ENCODE measurements at regions not wholly inside any gene's neighbourhood (a gene's known extent, or its start where the extent isn't known, plus 50 kb on each side); places are given as distances from the start of the nearest gene placed in this dataset.

- Histone ChIP-seq H3K4me2 (ENCODE audit: unreplicated experiment) (no peak overlapping the region), H3K4me3 (no peak overlapping the region), H2AFZ (no peak overlapping the region), H4K20me1 (ENCODE audit: insufficient read depth) (no peaks in the 10 kb centered on the region), H3K36me3 (ENCODE audit: low read depth) (no peaks in the 10 kb centered on the region), H3F3A (ENCODE audit: insufficient read depth) (no peaks in the 10 kb centered on the region), H3K9me3 (ENCODE audit: low read depth) (no peaks in the 10 kb centered on the region), H3K9me2 (ENCODE audit: insufficient read depth) (no peaks in the 10 kb centered on the region), H3K27ac (no peak overlapping the region), H3K9ac (no peak overlapping the region), H3K27me3 (replicated peaks; ENCODE audit: insufficient read depth) (no peaks in the 10 kb centered on the region), H3K4me1 (ENCODE audit: insufficient read depth) (no peaks in the 10 kb centered on the region), H3K79me2 (ENCODE audit: insufficient read depth) (no peaks in the 10 kb centered on the region)
- no peak for DNase-seq
- 27 to 30% methylated on average over 8 of the region's 8 CpGs for WGBS, 2 experiments (ENCODE audit: low coverage in 1 of 2, low lambda C conversion rate in 2 of 2, missing lambda C conversion rate in 2 of 2)
- TF ChIP-seq EZH2phosphoT487 (IDR thresholded peaks at IDR 0.05; ENCODE audit: insufficient read depth, low read depth) (no peak), EZH2 (IDR thresholded peaks at IDR 0.05; ENCODE audit: insufficient read depth, poor library complexity, severe bottlenecking) (no peak)
- in situ Hi-C loops (cut with MboI): no loop called here
Observed at GRCh38 chr16:5590416-5590815, 492.8 kb upstream of the EEF2KMT start.

GRCh38 chr16:5589812-5590373, 492.3 kb upstream of the EEF2KMT start:
- no peaks in the 10 kb centered on the region for H3K9me2 ChIP-seq (ENCODE audit: insufficient read depth)
- H2AFZ ChIP-seq: no peak overlapping the region
- no peak overlapping the region for H3K4me2 ChIP-seq (ENCODE audit: unreplicated experiment)
- 25 to 28% methylated on average over 7 of the region's 7 CpGs for WGBS, 2 experiments (ENCODE audit: low coverage in 1 of 2, low lambda C conversion rate in 2 of 2, missing lambda C conversion rate in 2 of 2)
- H3K9me3 ChIP-seq (ENCODE audit: low read depth): no peaks in the 10 kb centered on the region
- in situ Hi-C loops (cut with MboI): no loop called here
- no peak overlapping the region for H3K9ac ChIP-seq
- H4K20me1 ChIP-seq (ENCODE audit: insufficient read depth): no peaks in the 10 kb centered on the region
- no peak overlapping the region for H3K4me3 ChIP-seq
- H3K79me2 ChIP-seq (ENCODE audit: insufficient read depth): no peaks in the 10 kb centered on the region
- H3K27ac ChIP-seq: no peak overlapping the region
- H3K36me3 ChIP-seq (ENCODE audit: low read depth): no peaks in the 10 kb centered on the region
- no peaks in the 10 kb centered on the region for H3K4me1 ChIP-seq (ENCODE audit: insufficient read depth)
- H3F3A ChIP-seq (ENCODE audit: insufficient read depth): no peaks in the 10 kb centered on the region
- TF ChIP-seq EZH2 (IDR thresholded peaks at IDR 0.05; ENCODE audit: insufficient read depth, poor library complexity, severe bottlenecking) (no peak), EZH2phosphoT487 (IDR thresholded peaks at IDR 0.05; ENCODE audit: insufficient read depth, low read depth) (no peak)
- no peak for DNase-seq
- no peaks in the 10 kb centered on the region for H3K27me3 ChIP-seq (replicated peaks; ENCODE audit: insufficient read depth)

- Histone ChIP-seq H3K4me2 (ENCODE audit: unreplicated experiment) (no peak overlapping the region), H4K20me1 (ENCODE audit: insufficient read depth) (no peaks in the 10 kb centered on the region), H3K9me3 (ENCODE audit: low read depth) (no peaks in the 10 kb centered on the region), H3K9me2 (ENCODE audit: insufficient read depth) (no peaks in the 10 kb centered on the region), H3K4me3 (no peak overlapping the region), H2AFZ (no peak overlapping the region), H3K36me3 (ENCODE audit: low read depth) (no peaks in the 10 kb centered on the region), H3F3A (ENCODE audit: insufficient read depth) (no peaks in the 10 kb centered on the region), H3K27me3 (replicated peaks; ENCODE audit: insufficient read depth) (no peaks in the 10 kb centered on the region), H3K4me1 (ENCODE audit: insufficient read depth) (no peaks in the 10 kb centered on the region), H3K9ac (no peak overlapping the region), H3K79me2 (ENCODE audit: insufficient read depth) (no peaks in the 10 kb centered on the region), H3K27ac (no peak overlapping the region)
- DNase-seq: no peak
- TF ChIP-seq EZH2 (IDR thresholded peaks at IDR 0.05; ENCODE audit: insufficient read depth, poor library complexity, severe bottlenecking) (no peak), EZH2phosphoT487 (IDR thresholded peaks at IDR 0.05; ENCODE audit: insufficient read depth, low read depth) (no peak)
- 38 to 40% methylated on average over 4 of the region's 4 CpGs for WGBS, 2 experiments (ENCODE audit: low coverage in 1 of 2, low lambda C conversion rate in 2 of 2, missing lambda C conversion rate in 2 of 2)
- in situ Hi-C loops (cut with MboI): no loop called here
Observed at GRCh38 chr16:5584109-5584508, 486.5 kb upstream of the EEF2KMT start.

DNA sequence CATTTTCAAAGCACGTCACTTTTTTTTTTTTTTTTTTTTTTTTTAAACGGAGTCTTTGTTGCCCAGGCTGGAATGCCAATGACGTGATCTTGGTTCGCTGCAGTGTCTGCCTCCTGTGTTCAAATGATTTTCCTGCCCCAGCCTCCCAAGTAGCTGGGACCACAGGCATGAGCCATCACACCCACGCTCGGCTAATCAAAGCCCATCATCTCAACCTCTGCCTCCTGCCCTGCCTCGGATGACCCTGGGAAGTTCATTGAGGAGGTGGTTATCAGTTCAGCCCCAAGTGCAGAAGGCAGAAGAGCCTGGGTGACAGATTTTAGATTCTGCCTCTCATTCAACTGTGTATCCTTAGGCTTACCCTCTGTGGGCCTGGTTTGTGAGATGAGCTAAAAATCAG, 484.9 kb upstream of the EEF2KMT start:
- no peak overlapping the region for H2AFZ ChIP-seq
- H3K36me3 ChIP-seq (ENCODE audit: low read depth): no peaks in the 10 kb centered on the region
- no peaks in the 10 kb centered on the region for H3F3A ChIP-seq (ENCODE audit: insufficient read depth)
- no peaks in the 10 kb centered on the region for H3K79me2 ChIP-seq (ENCODE audit: insufficient read depth)
- H3K4me3 ChIP-seq: no peak overlapping the region
- 20 to 24% methylated on average over 7 of the region's 7 CpGs for WGBS, 2 experiments (ENCODE audit: low coverage in 1 of 2, low lambda C conversion rate in 2 of 2, missing lambda C conversion rate in 2 of 2)
- no peak overlapping the region for H3K9ac ChIP-seq
- H3K4me2 ChIP-seq (ENCODE audit: unreplicated experiment): no peak overlapping the region
- no peaks in the 10 kb centered on the region for H3K9me3 ChIP-seq (ENCODE audit: low read depth)
- in situ Hi-C loops (cut with MboI): no loop called here
- no peaks in the 10 kb centered on the region for H3K9me2 ChIP-seq (ENCODE audit: insufficient read depth)
- no peak overlapping the region for H3K27ac ChIP-seq
- no peak for TF ChIP-seq EZH2phosphoT487 (IDR thresholded peaks at IDR 0.05; ENCODE audit: insufficient read depth, low read depth)
- TF ChIP-seq EZH2 (IDR thresholded peaks at IDR 0.05; ENCODE audit: insufficient read depth, poor library complexity, severe bottlenecking): no peak
- DNase-seq: no peak
- H3K4me1 ChIP-seq (ENCODE audit: insufficient read depth): no peaks in the 10 kb centered on the region
- H4K20me1 ChIP-seq (ENCODE audit: insufficient read depth): no peaks in the 10 kb centered on the region
- no peaks in the 10 kb centered on the region for H3K27me3 ChIP-seq (replicated peaks; ENCODE audit: insufficient read depth)

- in situ Hi-C loops (cut with MboI): no loop called here
- Histone ChIP-seq H4K20me1 (ENCODE audit: insufficient read depth) (no peaks in the 10 kb centered on the region), H3K4me3 (no peak overlapping the region), H3K9ac (no peak overlapping the region), H3K79me2 (ENCODE audit: insufficient read depth) (no peaks in the 10 kb centered on the region), H3K4me1 (ENCODE audit: insufficient read depth) (no peaks in the 10 kb centered on the region), H3K36me3 (ENCODE audit: low read depth) (no peaks in the 10 kb centered on the region), H3K9me3 (ENCODE audit: low read depth) (no peaks in the 10 kb centered on the region), H2AFZ (no peak overlapping the region), H3K9me2 (ENCODE audit: insufficient read depth) (no peaks in the 10 kb centered on the region), H3F3A (ENCODE audit: insufficient read depth) (no peaks in the 10 kb centered on the region), H3K27ac (no peak overlapping the region), H3K27me3 (replicated peaks; ENCODE audit: insufficient read depth) (no peaks in the 10 kb centered on the region), H3K4me2 (ENCODE audit: unreplicated experiment) (no peak overlapping the region)
- WGBS, 2 experiments (ENCODE audit: low coverage in 1 of 2, low lambda C conversion rate in 2 of 2, missing lambda C conversion rate in 2 of 2): 10% methylated on average over 7 of the region's 7 CpGs
- no peak for DNase-seq
- TF ChIP-seq EZH2 (IDR thresholded peaks at IDR 0.05; ENCODE audit: insufficient read depth, poor library complexity, severe bottlenecking) (no peak), EZH2phosphoT487 (IDR thresholded peaks at IDR 0.05; ENCODE audit: insufficient read depth, low read depth) (no peak)
Observed at GRCh38 chr16:5581908-5582307, 484.3 kb upstream of the EEF2KMT start.

All from GM23248 (cell line).